Neural cell (in vitro differentiated cells): ENCODE measurements at regions not wholly inside any gene's neighbourhood (a gene's known extent, or its start where the extent isn't known, plus 50 kb on each side); places are given as distances from the start of the nearest gene placed in this dataset.

Experiments
- EP300 ChIP-seq: fragments of 450-650 bp; conservative IDR thresholded peaks from 2 replicates; pipeline ENCODE4 v1.6.1; 2014; ENCODE audit warnings: antibody characterized with exemption, mild to moderate bottlenecking, moderate library complexity; ENCODE audit not compliant: poor library complexity, severe bottlenecking
- EZH2 ChIP-seq: fragments of 200-600, 300-800 bp; shearing (Covaris generic), sonication (generic); IDR thresholded peaks from 2 replicates; pipeline ENCODE4 v1.6.1; 2014; ENCODE audit warnings: antibody characterized with exemption, low read length, borderline replicate concordance, mild to moderate bottlenecking; ENCODE audit not compliant: insufficient read depth, poor library complexity, severe bottlenecking
- MXI1 ChIP-seq: fragments of 450-650 bp; conservative IDR thresholded peaks from 2 replicates; pipeline ENCODE4 v1.6.1; 2014; ENCODE audit warnings: antibody characterized with exemption, mild to moderate bottlenecking; ENCODE audit not compliant: poor library complexity, severe bottlenecking
- TF ChIP-seq, protein P1 (sequence below): fragments of 450-650 bp; IDR thresholded peaks from 2 replicates; pipeline ENCODE4 v1.5.1; 2014; ENCODE audit warnings: antibody characterized with exemption, mild to moderate bottlenecking, moderate library complexity; ENCODE audit not compliant: poor library complexity, severe bottlenecking

- TF ChIP-seq, protein P1, sequence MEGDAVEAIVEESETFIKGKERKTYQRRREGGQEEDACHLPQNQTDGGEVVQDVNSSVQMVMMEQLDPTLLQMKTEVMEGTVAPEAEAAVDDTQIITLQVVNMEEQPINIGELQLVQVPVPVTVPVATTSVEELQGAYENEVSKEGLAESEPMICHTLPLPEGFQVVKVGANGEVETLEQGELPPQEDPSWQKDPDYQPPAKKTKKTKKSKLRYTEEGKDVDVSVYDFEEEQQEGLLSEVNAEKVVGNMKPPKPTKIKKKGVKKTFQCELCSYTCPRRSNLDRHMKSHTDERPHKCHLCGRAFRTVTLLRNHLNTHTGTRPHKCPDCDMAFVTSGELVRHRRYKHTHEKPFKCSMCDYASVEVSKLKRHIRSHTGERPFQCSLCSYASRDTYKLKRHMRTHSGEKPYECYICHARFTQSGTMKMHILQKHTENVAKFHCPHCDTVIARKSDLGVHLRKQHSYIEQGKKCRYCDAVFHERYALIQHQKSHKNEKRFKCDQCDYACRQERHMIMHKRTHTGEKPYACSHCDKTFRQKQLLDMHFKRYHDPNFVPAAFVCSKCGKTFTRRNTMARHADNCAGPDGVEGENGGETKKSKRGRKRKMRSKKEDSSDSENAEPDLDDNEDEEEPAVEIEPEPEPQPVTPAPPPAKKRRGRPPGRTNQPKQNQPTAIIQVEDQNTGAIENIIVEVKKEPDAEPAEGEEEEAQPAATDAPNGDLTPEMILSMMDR: no peak
- no peak for TF ChIP-seq MXI1
- no peak for TF ChIP-seq EZH2
- no peak for TF ChIP-seq EP300
Measured at GRCh38 chr5:68780299-68780955, 313.4 kb upstream of the SLC30A5 start.
